ENCODE measurements at regions not wholly inside any gene's neighbourhood (a gene's known extent, or its start where the extent isn't known, plus 50 kb on each side); places are given as distances from the start of the nearest gene placed in this dataset.
"Not testable (repeated sequence)": the region's sequence is repeated elsewhere in the genome, so short reads cannot be mapped to it uniquely, and the experiment has no call there.

DNA sequence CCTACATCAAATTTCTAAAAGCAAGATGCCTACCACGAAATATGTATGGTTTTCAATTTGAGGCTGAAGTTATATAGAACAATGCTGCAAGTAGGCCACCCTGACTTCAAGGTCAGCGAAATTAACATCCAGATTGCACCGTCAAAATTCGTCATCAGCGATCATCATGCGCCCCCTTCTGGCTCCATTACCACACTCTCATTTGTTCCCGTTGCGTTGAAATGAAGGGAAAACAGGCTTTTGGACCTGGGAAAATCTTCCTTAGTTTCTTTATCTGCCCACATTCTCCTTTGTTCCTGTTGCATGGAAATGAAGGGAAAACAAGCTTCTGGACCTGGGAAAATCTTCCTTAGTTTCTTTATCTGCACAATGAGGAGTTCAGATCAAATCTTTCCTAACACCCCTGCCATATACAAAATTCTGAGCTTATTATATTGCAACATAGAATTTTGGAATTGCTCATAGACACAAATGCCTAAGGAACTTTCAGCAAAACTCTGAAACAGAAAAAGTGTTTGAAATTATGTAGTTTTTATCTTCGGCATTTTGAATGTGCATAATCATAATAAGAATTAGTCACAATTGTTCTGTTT, 98.2 kb upstream of the PRKCQ start:
- Mint-ChIP-seq H3K27ac (ENCODE audit: unreplicated experiment) (no peak overlapping the region), H3K4me1 (ENCODE audit: unreplicated experiment) (peaks cover 2% of the 10 kb centered on the region), H3K27me3 (ENCODE audit: unreplicated experiment) (no peaks in the 10 kb centered on the region), H3K4me3 (ENCODE audit: unreplicated experiment) (no peak overlapping the region), H3K9me3 (ENCODE audit: unreplicated experiment) (no peaks in the 10 kb centered on the region), H3K36me3 (ENCODE audit: low read depth, unreplicated experiment) (no peaks in the 10 kb centered on the region)
- TF ChIP-seq, protein P1, sequence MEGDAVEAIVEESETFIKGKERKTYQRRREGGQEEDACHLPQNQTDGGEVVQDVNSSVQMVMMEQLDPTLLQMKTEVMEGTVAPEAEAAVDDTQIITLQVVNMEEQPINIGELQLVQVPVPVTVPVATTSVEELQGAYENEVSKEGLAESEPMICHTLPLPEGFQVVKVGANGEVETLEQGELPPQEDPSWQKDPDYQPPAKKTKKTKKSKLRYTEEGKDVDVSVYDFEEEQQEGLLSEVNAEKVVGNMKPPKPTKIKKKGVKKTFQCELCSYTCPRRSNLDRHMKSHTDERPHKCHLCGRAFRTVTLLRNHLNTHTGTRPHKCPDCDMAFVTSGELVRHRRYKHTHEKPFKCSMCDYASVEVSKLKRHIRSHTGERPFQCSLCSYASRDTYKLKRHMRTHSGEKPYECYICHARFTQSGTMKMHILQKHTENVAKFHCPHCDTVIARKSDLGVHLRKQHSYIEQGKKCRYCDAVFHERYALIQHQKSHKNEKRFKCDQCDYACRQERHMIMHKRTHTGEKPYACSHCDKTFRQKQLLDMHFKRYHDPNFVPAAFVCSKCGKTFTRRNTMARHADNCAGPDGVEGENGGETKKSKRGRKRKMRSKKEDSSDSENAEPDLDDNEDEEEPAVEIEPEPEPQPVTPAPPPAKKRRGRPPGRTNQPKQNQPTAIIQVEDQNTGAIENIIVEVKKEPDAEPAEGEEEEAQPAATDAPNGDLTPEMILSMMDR (IDR thresholded peaks at IDR 0.05; ENCODE audit: unreplicated experiment): peak; percentile 73
- DNase-seq (ENCODE audit: low spot score): peak; percentile 53

DNA sequence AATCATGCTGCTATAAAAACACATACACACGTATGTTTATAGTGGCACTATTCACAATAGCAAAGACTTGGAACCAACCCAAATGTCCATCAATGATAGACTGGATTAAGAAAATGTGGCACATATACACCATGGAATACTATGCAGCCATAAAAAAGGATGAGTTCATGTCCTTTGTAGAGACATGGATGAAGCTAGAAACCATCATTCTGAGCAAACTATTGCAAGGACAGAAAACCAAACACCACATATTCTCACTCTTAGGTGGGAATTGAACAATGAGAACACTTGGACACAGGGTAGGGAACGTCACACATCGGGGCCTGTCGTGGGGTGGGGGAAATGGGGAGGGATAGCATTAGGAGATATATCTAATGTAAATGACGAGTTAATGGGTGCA, 97.1 kb upstream of the PRKCQ start:
- H3K4me3 Mint-ChIP-seq (ENCODE audit: unreplicated experiment); H3K36me3 Mint-ChIP-seq (ENCODE audit: low read depth, unreplicated experiment); H3K9me3 Mint-ChIP-seq (ENCODE audit: unreplicated experiment); H3K27me3 Mint-ChIP-seq (ENCODE audit: unreplicated experiment); H3K4me1 Mint-ChIP-seq (ENCODE audit: unreplicated experiment); DNase-seq (ENCODE audit: low spot score); H3K27ac Mint-ChIP-seq (ENCODE audit: unreplicated experiment): not testable (repeated sequence)

DNA sequence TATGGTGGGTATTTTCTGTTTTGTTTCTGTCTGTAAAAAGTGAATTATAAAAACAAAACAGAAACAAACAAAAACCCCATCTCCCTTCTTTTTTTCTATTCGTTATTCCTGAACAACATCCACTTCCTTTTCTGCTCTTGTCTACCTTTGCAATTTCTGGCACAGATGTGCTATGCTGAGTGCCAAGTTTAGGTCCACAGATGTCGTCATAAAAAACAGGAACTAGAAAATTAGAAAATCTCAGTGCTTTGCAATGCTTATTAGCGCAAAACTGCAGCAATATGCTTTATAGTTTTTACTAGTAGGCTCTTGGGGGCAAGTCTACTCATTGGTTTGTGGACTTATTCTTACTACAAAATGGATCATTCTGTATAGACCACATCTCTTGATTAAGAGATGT, 94.2 kb upstream of the PRKCQ start:
- no peak for DNase-seq (ENCODE audit: low spot score)
- no peaks in the 10 kb centered on the region for H3K27me3 Mint-ChIP-seq (ENCODE audit: unreplicated experiment)
- TF ChIP-seq, protein P1 (IDR thresholded peaks at IDR 0.05; ENCODE audit: unreplicated experiment): no peak
- H3K9me3 Mint-ChIP-seq (ENCODE audit: unreplicated experiment): no peaks in the 10 kb centered on the region
- no peak overlapping the region for H3K4me3 Mint-ChIP-seq (ENCODE audit: unreplicated experiment)
- no peak overlapping the region for H3K27ac Mint-ChIP-seq (ENCODE audit: unreplicated experiment)
- peaks cover 11% of the 10 kb centered on the region for H3K4me1 Mint-ChIP-seq (ENCODE audit: unreplicated experiment)
- H3K36me3 Mint-ChIP-seq (ENCODE audit: low read depth, unreplicated experiment): no peaks in the 10 kb centered on the region

- Mint-ChIP-seq H3K27ac (ENCODE audit: unreplicated experiment) (no peak overlapping the region), H3K4me1 (ENCODE audit: unreplicated experiment) (peaks cover 9% of the 10 kb centered on the region), H3K36me3 (ENCODE audit: low read depth, unreplicated experiment) (no peaks in the 10 kb centered on the region), H3K9me3 (ENCODE audit: unreplicated experiment) (no peaks in the 10 kb centered on the region), H3K4me3 (ENCODE audit: unreplicated experiment) (no peak overlapping the region), H3K27me3 (ENCODE audit: unreplicated experiment) (no peaks in the 10 kb centered on the region)
- TF ChIP-seq, protein P1 (IDR thresholded peaks at IDR 0.05; ENCODE audit: unreplicated experiment): no peak
- no peak for DNase-seq (ENCODE audit: low spot score)
Measured at GRCh38 chr10:6671976-6672375, 91.9 kb upstream of the PRKCQ start.

DNA sequence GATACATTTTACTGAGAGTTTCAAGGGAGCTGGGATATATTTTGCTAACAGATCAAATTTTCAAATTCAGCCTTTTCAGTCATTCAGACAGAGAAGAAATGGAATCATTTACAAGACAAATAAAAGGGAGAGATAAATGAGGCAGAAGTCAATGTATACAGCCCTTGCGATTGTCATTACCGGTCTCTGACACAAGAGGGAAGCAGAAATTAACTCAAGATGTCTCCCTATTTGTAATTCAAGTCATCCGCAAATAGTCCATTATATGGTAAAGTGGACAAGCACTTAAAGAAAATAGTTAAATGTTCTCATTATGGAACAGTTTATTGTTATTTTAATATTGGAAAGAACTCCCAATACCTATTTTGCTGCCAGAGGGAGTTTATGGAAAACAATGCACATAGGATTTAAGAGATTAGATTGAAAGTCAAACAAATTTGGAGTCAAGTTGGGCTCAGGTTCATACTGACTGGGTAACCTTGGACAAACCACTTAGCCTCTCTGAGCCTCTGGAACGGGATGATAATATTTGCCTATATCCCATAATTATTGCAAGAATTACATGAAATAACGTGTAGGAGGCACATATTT, 89.3 kb upstream of the PRKCQ start:
- TF ChIP-seq, protein P1 (IDR thresholded peaks at IDR 0.05; ENCODE audit: unreplicated experiment): peak; percentile 68
- no peaks in the 10 kb centered on the region for H3K36me3 Mint-ChIP-seq (ENCODE audit: low read depth, unreplicated experiment)
- no peaks in the 10 kb centered on the region for H3K9me3 Mint-ChIP-seq (ENCODE audit: unreplicated experiment)
- peaks cover 9% of the 10 kb centered on the region for H3K4me1 Mint-ChIP-seq (ENCODE audit: unreplicated experiment)
- peak; percentile 39 for DNase-seq (ENCODE audit: low spot score)
- H3K27ac Mint-ChIP-seq (ENCODE audit: unreplicated experiment): no peak overlapping the region
- H3K4me3 Mint-ChIP-seq (ENCODE audit: unreplicated experiment): no peak overlapping the region
- H3K27me3 Mint-ChIP-seq (ENCODE audit: unreplicated experiment): no peaks in the 10 kb centered on the region
